AG10803 (cell line): ENCODE measurements at regions not wholly inside any gene's neighbourhood (a gene's known extent, or its start where the extent isn't known, plus 50 kb on each side); places are given as distances from the start of the nearest gene placed in this dataset.
"Not testable (repeated sequence)": the region's sequence is repeated elsewhere in the genome, so short reads cannot be mapped to it uniquely, and the experiment has no call there.

ENCODE experiments used
- DNase-seq: peaks from one replicate; pipeline ENCODE4 v3.0.0; 2010; ENCODE audit warnings: low read depth
- H3K4me3 ChIP-seq: 2 replicates; pipeline ENCODE4 v1.5.1; 2011; ENCODE audit warnings: mild to moderate bottlenecking, low read length, control low read depth
- TF ChIP-seq, protein P1 (sequence below): conservative IDR thresholded peaks from 2 replicates; pipeline ENCODE4 v1.5.1; 2011; ENCODE audit warnings: mild to moderate bottlenecking, low read length, control low read depth, inconsistent platforms

DNA sequence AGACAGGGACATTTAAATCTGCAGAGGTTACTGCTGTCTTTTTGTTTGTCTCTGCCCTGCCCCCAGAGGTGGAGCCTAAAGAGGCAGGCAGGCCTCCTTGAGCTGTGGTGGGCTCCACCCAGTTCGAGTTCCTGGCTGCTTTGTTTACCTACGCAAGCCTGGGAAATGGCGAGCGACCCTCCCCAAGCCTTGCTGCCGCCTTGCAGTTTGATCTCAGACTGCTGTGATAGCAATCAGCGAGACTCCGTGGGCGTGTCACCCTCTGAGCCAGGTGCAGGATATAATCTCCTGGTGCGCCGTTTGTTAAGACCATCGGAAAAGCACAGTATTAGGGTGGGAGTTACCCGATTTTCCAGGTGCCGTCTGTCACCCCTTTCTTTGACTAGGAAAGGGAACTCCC, 93.3 kb downstream of the ANKRD30BL start:
- DNase-seq, H3K4me3 ChIP-seq: not testable (repeated sequence)

DNA sequence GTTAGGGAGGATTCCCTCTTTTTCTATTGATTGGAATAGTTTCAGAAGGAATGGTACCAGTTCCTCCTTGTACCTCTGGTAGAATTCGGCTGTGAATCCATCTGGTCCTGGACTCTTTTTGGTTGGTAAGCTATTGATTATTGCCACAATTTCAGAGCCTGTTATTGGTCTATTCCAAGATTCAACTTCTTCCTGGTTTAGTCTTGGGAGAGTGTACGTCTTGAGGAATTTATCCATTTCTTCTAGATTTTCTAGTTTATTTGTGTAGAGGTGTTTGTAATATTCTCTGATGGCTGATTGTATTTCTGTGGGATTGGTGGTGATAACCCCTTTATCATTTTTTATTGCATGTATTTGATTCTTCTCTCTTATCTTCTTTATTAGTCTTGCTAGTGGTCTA, 96.4 kb downstream of the ANKRD30BL start:
- DNase-seq, H3K4me3 ChIP-seq: not testable (repeated sequence)

DNA sequence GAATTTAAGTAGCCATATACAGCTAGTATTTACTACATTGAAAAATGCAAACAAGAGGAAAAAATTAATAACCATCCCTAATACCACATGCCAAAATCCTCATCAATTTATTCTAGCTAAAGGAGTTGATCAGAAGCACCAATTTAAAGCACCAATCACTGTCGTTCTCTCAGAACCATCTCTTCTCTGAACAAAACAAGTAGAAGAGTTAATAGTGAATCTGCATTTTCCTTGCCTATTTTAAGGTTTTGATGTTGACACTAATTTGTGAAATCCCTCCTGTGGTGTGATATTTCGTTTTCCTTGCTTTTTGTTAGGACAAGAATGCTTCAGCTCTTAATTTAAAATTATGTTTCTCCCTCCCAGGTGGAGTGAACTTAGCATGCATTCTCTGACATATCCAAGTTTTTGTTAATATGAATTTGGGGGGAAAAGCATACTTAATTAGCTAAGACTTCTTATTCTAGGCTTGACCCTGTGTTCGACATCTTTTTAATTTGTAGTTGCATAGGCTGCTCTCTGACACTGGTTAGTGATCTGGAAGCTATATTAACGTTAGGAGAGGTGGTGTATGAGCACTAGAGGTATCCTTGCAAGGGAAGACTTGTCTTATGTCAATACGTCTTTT, 122.0 kb downstream of the ANKRD30BL start:
- not testable (repeated sequence) for H3K4me3 ChIP-seq, DNase-seq

DNA sequence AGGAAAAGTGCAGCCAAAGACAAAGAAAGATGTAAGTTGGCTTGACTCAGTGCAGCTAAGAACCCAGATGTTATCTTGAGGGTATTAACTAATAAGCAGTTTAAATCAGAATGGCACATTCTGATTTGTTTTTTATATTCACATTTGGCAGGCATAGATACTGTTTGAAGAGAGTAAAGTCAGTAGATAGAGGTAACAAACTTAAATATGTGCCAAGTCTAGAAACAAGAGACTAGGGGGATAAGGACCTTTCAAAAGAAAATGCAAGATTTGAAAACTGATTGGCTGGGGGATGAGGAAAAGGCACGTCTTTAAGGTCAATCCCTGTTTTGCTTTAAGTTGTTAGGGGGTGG, 122.9 kb downstream of the ANKRD30BL start:
- DNase-seq: not testable (repeated sequence)
- peak overlapping the region; percentile 44 for H3K4me3 ChIP-seq

DNA sequence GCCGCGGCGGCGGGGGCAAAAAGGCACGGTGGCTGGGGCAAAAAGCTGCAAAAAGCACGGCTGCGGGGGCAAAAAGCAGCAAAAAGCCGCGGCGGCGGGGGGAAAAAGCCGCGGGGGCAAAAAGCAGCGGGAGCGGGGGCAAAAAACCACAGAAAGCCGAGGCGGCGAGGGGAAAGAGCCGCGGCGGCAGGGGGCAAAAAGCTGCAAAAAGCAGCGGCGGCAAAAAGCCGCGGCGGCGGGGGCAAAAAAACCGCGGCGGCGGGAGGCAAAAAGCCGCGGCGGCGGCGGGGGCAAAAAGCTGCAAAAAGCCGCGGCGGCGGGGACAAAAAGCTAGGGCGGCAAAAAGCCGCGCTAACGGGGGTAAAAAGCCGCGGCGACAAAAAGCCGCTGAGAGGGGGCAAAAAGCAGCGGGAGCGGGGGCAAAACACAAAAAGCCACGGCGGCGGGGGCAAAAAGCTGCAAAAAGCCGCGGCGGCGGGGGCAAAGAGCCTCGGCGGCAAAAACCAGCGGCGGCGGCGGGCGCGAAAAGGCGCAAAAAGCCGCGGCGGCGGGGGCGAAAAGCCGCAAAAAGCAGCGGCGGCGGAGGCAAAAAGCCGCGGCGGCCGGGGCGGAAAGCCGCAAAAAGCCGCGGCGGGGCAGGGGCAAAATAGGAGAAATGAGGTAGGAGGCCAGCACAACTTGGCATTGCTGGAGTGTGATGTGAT, 123.4 kb downstream of the ANKRD30BL start:
- TF ChIP-seq, protein P1, sequence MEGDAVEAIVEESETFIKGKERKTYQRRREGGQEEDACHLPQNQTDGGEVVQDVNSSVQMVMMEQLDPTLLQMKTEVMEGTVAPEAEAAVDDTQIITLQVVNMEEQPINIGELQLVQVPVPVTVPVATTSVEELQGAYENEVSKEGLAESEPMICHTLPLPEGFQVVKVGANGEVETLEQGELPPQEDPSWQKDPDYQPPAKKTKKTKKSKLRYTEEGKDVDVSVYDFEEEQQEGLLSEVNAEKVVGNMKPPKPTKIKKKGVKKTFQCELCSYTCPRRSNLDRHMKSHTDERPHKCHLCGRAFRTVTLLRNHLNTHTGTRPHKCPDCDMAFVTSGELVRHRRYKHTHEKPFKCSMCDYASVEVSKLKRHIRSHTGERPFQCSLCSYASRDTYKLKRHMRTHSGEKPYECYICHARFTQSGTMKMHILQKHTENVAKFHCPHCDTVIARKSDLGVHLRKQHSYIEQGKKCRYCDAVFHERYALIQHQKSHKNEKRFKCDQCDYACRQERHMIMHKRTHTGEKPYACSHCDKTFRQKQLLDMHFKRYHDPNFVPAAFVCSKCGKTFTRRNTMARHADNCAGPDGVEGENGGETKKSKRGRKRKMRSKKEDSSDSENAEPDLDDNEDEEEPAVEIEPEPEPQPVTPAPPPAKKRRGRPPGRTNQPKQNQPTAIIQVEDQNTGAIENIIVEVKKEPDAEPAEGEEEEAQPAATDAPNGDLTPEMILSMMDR: no peak
- no peak for DNase-seq
- peak overlapping the region; percentile 44 for H3K4me3 ChIP-seq

DNA sequence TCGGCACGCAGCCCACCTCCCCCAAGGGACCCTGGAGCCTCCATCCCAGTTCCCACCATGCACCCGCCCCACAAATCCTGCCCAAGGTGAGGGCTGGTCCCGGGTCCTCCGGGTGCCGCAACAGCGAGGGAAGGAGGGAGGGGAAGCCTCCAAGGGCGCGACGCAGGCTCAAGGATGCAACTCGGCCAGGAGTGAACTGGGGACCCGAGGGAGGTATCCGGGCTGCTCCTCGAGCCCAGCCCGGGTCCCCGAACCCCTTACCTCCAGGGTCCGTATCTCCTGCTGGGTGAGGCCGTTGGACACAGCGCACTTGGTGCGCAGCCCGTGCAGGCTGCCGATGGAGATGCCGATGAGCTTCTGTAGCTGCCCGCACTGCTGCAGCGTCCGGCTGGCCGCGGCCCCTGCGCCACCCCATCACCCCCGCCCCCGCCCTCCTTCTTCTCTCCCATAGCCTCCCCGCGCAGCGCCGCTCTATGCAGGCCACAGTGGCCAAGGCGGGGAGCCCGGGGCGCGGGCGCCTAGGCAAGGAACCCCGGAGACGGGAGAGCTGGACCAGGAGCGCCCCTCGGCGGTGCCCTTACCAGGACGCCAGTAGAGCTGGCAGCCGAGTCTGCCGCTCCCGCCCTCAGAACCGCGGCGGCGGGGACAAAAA, 124.1 kb downstream of the ANKRD30BL start:
- DNase-seq: no peak
- H3K4me3 ChIP-seq: peak overlapping the region; percentile 44

DNA sequence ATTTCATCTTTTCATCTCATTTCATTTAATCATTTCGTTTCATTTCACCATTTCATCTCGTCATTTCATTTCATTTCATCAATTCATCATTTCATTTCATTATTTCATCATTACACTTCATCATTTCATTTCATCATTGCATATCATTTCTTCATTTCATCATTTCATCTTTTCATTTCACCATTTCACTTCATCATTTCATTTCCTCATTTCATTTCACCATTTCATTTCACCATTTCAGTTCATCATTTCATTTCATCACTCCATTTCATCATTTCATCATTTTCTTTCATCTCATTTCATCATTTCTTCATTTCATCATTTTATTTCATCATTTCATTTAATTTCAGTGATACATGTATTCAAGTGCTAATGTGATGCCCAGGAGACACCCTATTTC, 127.1 kb downstream of the ANKRD30BL start:
- DNase-seq: no peak
- H3K4me3 ChIP-seq: no peak overlapping the region
- TF ChIP-seq, protein P1: no peak

More for the DNA sequence above, 124.1 kb downstream of the ANKRD30BL start:
- TF ChIP-seq, protein P1: no peak

DNA sequence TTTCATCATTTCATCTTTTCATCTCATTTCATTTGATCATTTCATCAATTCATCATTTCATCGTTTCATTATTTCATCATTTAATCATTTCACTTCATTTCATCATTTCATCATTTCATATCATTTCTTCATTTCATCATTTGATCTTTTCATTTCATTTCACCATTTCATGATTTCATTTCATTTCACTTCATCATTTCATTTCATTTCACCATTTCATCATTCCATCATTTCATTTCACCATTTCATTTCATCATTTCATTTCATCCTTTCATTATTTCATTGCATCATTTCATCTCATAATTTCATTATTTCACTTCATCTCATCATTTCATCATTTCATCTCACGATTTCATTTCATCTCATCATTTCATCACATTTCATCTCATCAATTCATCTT, 127.8 kb downstream of the ANKRD30BL start:
- no peak overlapping the region for H3K4me3 ChIP-seq
- no peak for DNase-seq
- TF ChIP-seq, protein P1: no peak

DNA sequence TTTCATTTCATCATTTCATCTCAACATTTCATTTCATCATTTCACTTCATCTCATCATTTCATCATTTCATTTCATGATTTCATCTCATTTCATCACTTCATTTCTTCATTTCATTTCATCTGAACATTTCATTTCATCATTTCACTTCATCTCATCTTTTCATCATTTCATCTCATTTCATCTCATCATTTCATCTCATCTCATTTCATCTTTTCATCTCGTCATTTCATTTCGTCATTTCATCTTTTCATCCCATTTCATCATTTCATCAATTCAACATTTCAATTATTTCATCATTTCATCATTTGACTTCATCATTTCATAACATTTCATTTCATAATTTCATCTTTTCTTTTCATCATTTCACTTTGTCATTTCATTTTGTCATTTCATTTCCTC, 128.4 kb downstream of the ANKRD30BL start:
- no peak overlapping the region for H3K4me3 ChIP-seq
- TF ChIP-seq, protein P1: no peak
- no peak for DNase-seq

DNA sequence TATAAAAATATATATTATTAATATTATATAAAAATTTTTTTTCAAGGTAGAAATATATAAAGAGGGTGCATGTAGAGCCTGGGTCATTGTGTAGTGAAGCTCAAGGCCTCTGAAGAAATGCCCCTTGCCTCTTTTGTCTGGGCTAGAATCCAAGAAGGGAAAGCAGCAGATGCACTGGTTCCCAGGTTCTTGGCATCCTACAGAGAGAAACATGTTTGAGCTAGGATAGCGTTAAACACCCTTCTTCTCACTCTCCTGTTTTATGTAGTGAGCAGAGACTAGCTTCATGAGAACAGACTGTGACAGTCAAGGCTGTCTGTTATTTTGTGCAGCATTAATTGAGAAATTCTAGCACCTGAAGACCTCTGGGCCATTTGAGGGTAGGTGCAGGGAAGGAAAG, 149.7 kb downstream of the ANKRD30BL start:
- not testable (repeated sequence) for H3K4me3 ChIP-seq, DNase-seq
